GM19238 (cell line): ENCODE measurements at regions not wholly inside any gene's neighbourhood (a gene's known extent, or its start where the extent isn't known, plus 50 kb on each side); places are given as distances from the start of the nearest gene placed in this dataset.

Experiments used
- DNase-seq: peaks from one replicate; pipeline ENCODE4 v3.0.0; 2011; ENCODE audit warnings: low spot score; ENCODE audit not compliant: insufficient read length

GRCh38 chr6:167733740-167734661 lies 92.7 kb upstream of the AFDN start:
- DNase-seq: no peak

DNA sequence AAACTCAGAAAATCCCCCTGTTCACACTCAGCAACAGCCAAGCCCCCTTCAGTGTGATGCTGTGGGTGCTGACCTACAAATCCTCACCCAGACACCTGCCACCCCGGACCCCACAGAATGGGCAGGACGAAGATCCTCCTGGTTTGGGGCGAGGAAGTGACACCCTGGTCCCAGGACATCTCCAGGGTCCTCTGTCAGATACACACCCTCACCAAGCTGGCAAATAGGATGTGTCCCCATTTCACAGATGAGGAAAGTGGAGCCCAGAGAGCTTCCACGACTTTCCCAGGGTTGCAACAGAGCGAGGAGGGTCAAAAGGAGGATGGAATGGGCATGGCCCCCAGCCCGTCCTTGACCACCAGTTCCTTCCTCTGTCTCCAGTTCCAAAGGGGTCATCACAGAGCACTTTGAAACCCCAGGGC lies 92.0 kb upstream of the AFDN start:
- DNase-seq: no peak

DNA sequence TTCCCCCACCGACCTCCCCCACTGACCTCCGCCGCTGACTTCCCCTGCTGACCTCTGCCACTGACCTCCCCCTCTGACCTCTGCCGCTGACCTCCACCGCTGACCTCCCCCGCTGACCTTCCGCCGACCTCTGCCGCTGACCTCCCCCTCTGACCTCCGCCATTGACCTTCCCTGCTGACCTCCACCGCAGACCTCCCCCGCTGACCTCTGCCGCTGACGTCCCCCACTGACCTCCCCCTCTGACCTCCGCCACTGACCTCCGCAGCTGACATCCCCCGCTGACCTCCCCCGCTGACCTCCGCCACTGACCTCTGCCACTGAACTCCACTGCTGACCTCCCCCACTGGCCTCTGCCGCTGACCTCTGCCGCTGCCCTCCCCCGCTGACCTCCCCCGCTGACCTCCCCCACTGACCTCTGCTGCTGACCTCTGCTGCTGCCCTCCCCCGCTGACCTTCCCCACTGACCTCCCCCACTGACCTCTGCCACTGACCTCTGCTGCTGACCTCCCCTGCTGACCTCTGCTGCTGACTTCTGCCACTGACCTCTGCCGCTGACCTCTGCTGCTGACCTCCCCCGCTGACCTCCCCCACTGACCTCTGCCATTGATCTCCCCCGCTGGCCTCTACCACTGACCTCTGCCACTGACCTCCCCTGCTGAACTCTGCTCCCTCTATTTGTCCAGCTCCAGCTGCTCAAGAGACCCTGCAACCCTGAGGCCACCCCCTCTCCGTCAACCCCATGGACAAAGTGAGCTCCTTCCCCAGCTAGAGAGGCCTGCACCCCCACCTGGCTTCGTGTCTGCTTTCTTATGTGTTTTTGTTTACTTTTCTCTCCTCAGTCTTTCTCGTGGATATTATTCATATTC lies 91.4 kb upstream of the AFDN start:
- no peak for DNase-seq

GRCh38 chr6:167735951-167736288 lies 90.8 kb upstream of the AFDN start:
- DNase-seq: no peak

- no peak for DNase-seq
Observed at GRCh38 chr6:167736486-167737204, 90.1 kb upstream of the AFDN start.

- no peak for DNase-seq
Observed at GRCh38 chr6:167737205-167737830, 89.4 kb upstream of the AFDN start.

GRCh38 chr6:167738386-167738785 lies 88.3 kb upstream of the AFDN start:
- DNase-seq: no peak

DNA sequence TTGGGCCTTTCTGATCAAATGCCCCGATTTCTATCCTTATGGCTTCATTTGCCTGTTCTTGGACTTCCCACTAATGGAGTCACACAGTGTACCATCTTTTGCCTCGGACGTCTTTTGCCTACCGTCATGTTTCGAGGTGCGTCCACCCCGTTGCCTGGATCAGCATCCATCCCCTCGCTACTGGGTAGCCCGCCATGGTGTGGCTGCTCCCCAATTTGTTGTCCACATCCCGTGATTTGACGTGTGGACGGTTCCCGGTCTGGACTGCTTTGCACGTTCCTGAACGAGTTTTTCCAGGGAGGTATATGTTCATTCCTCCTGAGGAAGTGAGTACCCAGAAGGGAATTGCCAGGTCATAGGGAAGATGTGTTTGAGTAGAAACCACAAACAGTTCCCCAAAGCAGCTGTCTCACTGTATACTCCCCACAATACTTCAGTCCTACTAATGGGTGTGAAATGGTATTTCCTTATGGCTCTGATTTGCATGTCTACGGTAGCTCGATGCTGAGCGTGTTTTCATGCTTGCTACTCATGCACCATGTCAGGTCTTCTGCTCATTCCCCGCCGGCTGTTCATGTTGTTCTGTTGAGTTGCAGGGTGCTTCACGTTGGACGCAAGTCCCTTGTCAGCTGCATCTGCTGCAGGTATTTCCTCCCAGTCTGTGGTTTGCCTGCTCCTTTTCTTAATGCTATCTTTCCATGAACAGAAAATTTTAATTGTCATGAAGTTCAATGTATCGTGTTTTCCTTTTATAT lies 86.8 kb upstream of the AFDN start:
- DNase-seq: no peak

GRCh38 chr6:167742719-167743303 lies 83.9 kb upstream of the AFDN start:
- DNase-seq: no peak

- no peak for DNase-seq
Observed at GRCh38 chr6:167744681-167745669, 81.7 kb upstream of the AFDN start.

DNA sequence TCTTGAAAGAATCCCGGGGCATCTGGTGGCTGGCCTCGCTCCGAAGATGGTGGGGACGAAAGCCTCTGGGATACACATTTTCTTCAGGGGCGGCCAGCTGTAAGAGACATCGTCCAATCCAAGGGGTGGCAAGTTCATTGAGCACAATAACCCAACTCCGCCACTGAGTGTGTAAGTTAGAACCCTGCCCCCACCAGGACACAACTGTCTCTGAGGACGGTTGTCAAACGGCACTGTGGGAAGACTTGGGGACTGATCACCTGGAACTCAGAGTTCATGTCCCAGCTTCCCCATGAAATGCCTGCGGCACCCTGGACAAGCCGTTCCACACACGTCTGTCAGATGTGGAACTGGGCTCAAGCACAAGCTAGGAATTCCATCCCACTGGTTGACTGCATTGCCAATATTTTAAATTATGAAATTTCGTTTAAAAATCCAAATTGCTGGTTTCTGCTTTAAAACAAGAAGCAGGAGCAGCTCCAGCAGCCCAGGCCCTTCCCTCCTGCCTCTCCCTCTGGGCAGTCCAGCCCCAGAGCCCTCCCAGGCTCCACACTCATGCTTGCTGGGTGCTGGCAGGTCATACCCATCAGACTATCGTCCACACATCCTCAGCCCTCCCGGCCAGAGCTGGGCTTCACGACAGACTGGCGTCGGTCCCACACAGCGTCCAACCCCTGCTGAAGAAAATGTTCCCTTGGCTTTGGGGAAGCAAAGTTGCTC lies 80.9 kb upstream of the AFDN start:
- no peak for DNase-seq

- no peak for DNase-seq
Observed at GRCh38 chr6:167746390-167746907, 80.3 kb upstream of the AFDN start.

DNA sequence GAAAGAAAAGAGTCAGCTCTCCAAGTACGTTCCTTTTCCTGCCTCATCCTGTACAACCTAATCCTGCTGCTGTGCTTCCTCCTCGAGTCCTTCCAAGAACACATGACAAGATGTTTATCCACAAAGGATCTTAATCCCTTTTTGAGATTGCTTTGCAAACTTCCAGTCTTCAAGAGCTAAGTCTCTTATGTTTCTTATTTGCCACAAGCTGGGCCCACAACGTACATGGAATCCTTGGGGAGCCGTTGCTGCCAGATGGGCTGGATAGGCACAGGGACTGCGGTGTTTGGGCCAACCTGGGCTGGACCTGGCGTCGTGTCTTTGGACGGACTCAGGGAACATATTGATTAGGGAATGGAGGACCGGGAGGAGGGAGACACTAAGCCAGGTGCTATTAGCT lies 79.7 kb upstream of the AFDN start:
- no peak for DNase-seq

- DNase-seq: no peak
Observed at GRCh38 chr6:167747645-167748044, 79.1 kb upstream of the AFDN start.

DNA sequence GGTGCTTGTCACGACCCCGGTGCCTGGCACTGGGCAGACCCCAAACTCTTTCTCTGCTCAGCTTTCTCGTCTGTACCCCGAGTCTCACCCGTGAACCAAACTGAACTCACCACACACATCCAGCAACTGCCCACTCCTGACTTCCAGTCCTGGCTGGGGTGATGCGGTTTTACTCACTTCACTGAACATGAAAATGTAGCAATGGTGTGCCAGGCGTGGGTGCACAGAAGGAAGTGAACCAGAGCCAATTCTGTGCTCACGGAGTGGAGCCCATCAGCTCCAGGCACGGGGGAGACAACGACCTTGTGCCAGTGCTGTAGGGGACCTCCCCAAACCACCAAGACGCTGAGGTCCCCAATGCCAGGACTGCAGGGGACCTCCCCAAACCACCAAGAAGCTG lies 78.7 kb upstream of the AFDN start:
- DNase-seq: no peak

GRCh38 chr6:167748458-167749379 lies 78.0 kb upstream of the AFDN start:
- DNase-seq: no peak

DNA sequence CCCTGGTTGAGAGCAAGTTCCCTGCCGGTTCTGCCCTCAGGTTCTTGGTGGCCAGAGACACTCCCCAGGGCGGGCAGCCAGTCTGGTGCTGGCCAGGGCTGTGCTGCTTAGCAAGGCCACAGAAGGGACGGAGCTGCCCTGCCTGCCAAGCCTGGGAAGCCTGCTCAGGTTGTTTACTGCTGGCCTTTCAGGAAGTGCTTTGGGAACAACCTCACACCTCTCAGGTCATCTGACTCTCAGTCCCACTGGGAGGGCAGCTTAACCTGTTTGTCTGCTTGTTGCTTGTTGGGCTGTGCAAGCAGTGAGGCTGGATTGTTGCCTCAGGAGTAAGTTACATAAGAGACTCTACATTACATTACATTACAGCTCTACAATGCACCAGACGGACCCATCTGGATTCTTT lies 75.8 kb upstream of the AFDN start:
- no peak for DNase-seq
